ENCODE measurements at regions not wholly inside any gene's neighbourhood (a gene's known extent, or its start where the extent isn't known, plus 50 kb on each side); places are given as distances from the start of the nearest gene placed in this dataset.

DNA sequence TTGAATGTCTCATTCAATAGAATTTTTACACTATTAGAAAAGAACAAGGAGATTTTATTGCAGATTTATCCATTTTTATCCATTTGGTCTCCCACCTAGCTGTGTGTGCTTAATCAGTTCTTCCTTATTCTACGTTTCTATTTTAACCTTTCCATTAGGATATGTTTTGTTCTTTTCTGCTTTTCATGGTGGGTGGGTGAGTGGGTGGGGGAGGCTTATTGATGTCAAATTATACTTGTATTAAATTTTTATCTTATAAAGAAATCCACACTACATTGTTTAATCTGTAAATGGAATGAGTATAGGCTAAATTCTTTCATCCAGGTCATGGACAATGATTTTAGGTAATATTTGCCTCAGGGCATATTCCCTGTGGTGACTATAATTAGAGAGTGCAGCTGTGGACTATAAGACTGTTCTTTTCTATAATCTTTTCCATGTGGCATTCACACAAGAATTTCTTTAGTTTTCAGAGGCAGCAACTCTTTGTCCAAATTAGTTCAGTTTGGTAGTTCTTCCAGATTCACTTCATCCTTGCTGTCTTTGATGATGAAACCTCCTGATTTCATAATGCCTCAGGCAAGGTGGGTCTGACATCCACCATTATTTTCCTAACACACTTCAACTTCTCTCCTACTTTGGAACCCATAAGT lies 2451.8 kb downstream of the PCDH7 start:
- TF ChIP-seq, protein P1, sequence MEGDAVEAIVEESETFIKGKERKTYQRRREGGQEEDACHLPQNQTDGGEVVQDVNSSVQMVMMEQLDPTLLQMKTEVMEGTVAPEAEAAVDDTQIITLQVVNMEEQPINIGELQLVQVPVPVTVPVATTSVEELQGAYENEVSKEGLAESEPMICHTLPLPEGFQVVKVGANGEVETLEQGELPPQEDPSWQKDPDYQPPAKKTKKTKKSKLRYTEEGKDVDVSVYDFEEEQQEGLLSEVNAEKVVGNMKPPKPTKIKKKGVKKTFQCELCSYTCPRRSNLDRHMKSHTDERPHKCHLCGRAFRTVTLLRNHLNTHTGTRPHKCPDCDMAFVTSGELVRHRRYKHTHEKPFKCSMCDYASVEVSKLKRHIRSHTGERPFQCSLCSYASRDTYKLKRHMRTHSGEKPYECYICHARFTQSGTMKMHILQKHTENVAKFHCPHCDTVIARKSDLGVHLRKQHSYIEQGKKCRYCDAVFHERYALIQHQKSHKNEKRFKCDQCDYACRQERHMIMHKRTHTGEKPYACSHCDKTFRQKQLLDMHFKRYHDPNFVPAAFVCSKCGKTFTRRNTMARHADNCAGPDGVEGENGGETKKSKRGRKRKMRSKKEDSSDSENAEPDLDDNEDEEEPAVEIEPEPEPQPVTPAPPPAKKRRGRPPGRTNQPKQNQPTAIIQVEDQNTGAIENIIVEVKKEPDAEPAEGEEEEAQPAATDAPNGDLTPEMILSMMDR (IDR thresholded peaks at IDR 0.05) = no peak
- TF ChIP-seq EP300 (IDR thresholded peaks at IDR 0.05) = no peak
